ENCODE measurements at regions not wholly inside any gene's neighbourhood (a gene's known extent, or its start where the extent isn't known, plus 50 kb on each side); places are given as distances from the start of the nearest gene placed in this dataset.

- Histone ChIP-seq H3K36me3 (ENCODE audit: control insufficient read depth, insufficient read depth, low read length) (no peaks in the 10 kb centered on the region), H3K9me3 (replicated peaks; ENCODE audit: control insufficient read depth, low read depth, low read length) (peaks cover 11% of the 10 kb centered on the region), H3K4me1 (ENCODE audit: control insufficient read depth, insufficient read depth, low read length) (no peaks in the 10 kb centered on the region), H3K27me3 (ENCODE audit: control insufficient read depth, insufficient read depth, low read length) (no peaks in the 10 kb centered on the region), H3K27ac (ENCODE audit: low read length) (no peak overlapping the region), H3K4me3 (ENCODE audit: low read length) (no peak overlapping the region)
- no peak for DNase-seq
- 80% methylated on average over 1 of the region's 3 CpGs for WGBS (ENCODE audit: insufficient coverage)
Observed at GRCh38 chr6:4703382-4703781, 72.8 kb upstream of the CDYL start.

GRCh38 chr6:4698901-4699659 is 77.1 kb upstream of the CDYL start:
- Histone ChIP-seq H3K27me3 (ENCODE audit: control insufficient read depth, insufficient read depth, low read length) (no peaks in the 10 kb centered on the region), H3K4me1 (ENCODE audit: control insufficient read depth, insufficient read depth, low read length) (no peaks in the 10 kb centered on the region), H3K27ac (ENCODE audit: low read length) (no peak overlapping the region), H3K36me3 (ENCODE audit: control insufficient read depth, insufficient read depth, low read length) (no peaks in the 10 kb centered on the region), H3K9me3 (replicated peaks; ENCODE audit: control insufficient read depth, low read depth, low read length) (no peaks in the 10 kb centered on the region), H3K4me3 (ENCODE audit: low read length) (no peak overlapping the region)
- no peak for DNase-seq
- no CpG with 5 or more reads among the region's 3 CpGs for WGBS (ENCODE audit: insufficient coverage)

- no peaks in the 10 kb centered on the region for H3K36me3 ChIP-seq (ENCODE audit: control insufficient read depth, insufficient read depth, low read length)
- H3K4me1 ChIP-seq (ENCODE audit: control insufficient read depth, insufficient read depth, low read length) = no peaks in the 10 kb centered on the region
Observed at GRCh38 chr6:4693173-4693970, 82.8 kb upstream of the CDYL start.

GRCh38 chr6:4692664-4693063 is 83.5 kb upstream of the CDYL start:
- Histone ChIP-seq H3K4me1 (ENCODE audit: control insufficient read depth, insufficient read depth, low read length) (no peaks in the 10 kb centered on the region), H3K4me3 (ENCODE audit: low read length) (no peak overlapping the region), H3K9me3 (replicated peaks; ENCODE audit: control insufficient read depth, low read depth, low read length) (peaks cover 6% of the 10 kb centered on the region), H3K36me3 (ENCODE audit: control insufficient read depth, insufficient read depth, low read length) (no peaks in the 10 kb centered on the region), H3K27me3 (ENCODE audit: control insufficient read depth, insufficient read depth, low read length) (no peaks in the 10 kb centered on the region), H3K27ac (ENCODE audit: low read length) (no peak overlapping the region)
- WGBS (ENCODE audit: insufficient coverage) = no CpG with 5 or more reads among the region's 3 CpGs
- DNase-seq = no peak

More at GRCh38 chr6:4693173-4693970, 82.8 kb upstream of the CDYL start:
- WGBS (ENCODE audit: insufficient coverage) = 0% methylated on average over 1 of the region's 4 CpGs
- Histone ChIP-seq H3K4me3 (ENCODE audit: low read length) (no peak overlapping the region), H3K27me3 (ENCODE audit: control insufficient read depth, insufficient read depth, low read length) (no peaks in the 10 kb centered on the region), H3K9me3 (replicated peaks; ENCODE audit: control insufficient read depth, low read depth, low read length) (peaks cover 6% of the 10 kb centered on the region), H3K27ac (ENCODE audit: low read length) (no peak overlapping the region)
- peak; percentile 35 for DNase-seq

- Histone ChIP-seq H3K27ac (ENCODE audit: low read length) (no peak overlapping the region), H3K36me3 (ENCODE audit: control insufficient read depth, insufficient read depth, low read length) (no peaks in the 10 kb centered on the region), H3K4me1 (ENCODE audit: control insufficient read depth, insufficient read depth, low read length) (no peaks in the 10 kb centered on the region), H3K27me3 (ENCODE audit: control insufficient read depth, insufficient read depth, low read length) (peaks cover 2% of the 10 kb centered on the region), H3K4me3 (ENCODE audit: low read length) (no peak overlapping the region), H3K9me3 (replicated peaks; ENCODE audit: control insufficient read depth, low read depth, low read length) (peaks cover 6% of the 10 kb centered on the region)
- no peak for DNase-seq
- WGBS (ENCODE audit: insufficient coverage) = 96% methylated on average over 3 of the region's 14 CpGs
Observed at GRCh38 chr6:4687989-4688947, 87.9 kb upstream of the CDYL start.

- DNase-seq = no peak
- Histone ChIP-seq H3K27me3 (ENCODE audit: control insufficient read depth, insufficient read depth, low read length) (peaks cover 2% of the 10 kb centered on the region), H3K4me1 (ENCODE audit: control insufficient read depth, insufficient read depth, low read length) (no peaks in the 10 kb centered on the region), H3K36me3 (ENCODE audit: control insufficient read depth, insufficient read depth, low read length) (no peaks in the 10 kb centered on the region), H3K4me3 (ENCODE audit: low read length) (no peak overlapping the region), H3K27ac (ENCODE audit: low read length) (no peak overlapping the region), H3K9me3 (replicated peaks; ENCODE audit: control insufficient read depth, low read depth, low read length) (peaks cover 2% of the 10 kb centered on the region)
Observed at GRCh38 chr6:4687656-4687988, 88.6 kb upstream of the CDYL start.

- H3K27ac ChIP-seq (ENCODE audit: low read length) = no peak overlapping the region
- DNase-seq = no peak
- no peaks in the 10 kb centered on the region for H3K9me3 ChIP-seq (replicated peaks; ENCODE audit: control insufficient read depth, low read depth, low read length)
- H3K27me3 ChIP-seq (ENCODE audit: control insufficient read depth, insufficient read depth, low read length) = peaks cover 2% of the 10 kb centered on the region
- no peak overlapping the region for H3K4me3 ChIP-seq (ENCODE audit: low read length)
- WGBS (ENCODE audit: insufficient coverage) = 56% methylated on average over 2 of the region's 10 CpGs
- no peaks in the 10 kb centered on the region for H3K36me3 ChIP-seq (ENCODE audit: control insufficient read depth, insufficient read depth, low read length)
- no peaks in the 10 kb centered on the region for H3K4me1 ChIP-seq (ENCODE audit: control insufficient read depth, insufficient read depth, low read length)
Observed at GRCh38 chr6:4682431-4683097, 93.6 kb upstream of the CDYL start.

- 69% methylated on average over 2 of the region's 7 CpGs for WGBS (ENCODE audit: insufficient coverage)
- Histone ChIP-seq H3K27ac (ENCODE audit: low read length) (no peak overlapping the region), H3K9me3 (replicated peaks; ENCODE audit: control insufficient read depth, low read depth, low read length) (no peaks in the 10 kb centered on the region), H3K4me1 (ENCODE audit: control insufficient read depth, insufficient read depth, low read length) (no peaks in the 10 kb centered on the region), H3K4me3 (ENCODE audit: low read length) (no peak overlapping the region), H3K27me3 (ENCODE audit: control insufficient read depth, insufficient read depth, low read length) (no peaks in the 10 kb centered on the region), H3K36me3 (ENCODE audit: control insufficient read depth, insufficient read depth, low read length) (no peaks in the 10 kb centered on the region)
- DNase-seq = no peak
Observed at GRCh38 chr6:4678506-4679300, 97.5 kb upstream of the CDYL start.

GRCh38 chr6:4677751-4678065 is 98.5 kb upstream of the CDYL start:
- Histone ChIP-seq H3K36me3 (ENCODE audit: control insufficient read depth, insufficient read depth, low read length) (no peaks in the 10 kb centered on the region), H3K27me3 (ENCODE audit: control insufficient read depth, insufficient read depth, low read length) (no peaks in the 10 kb centered on the region), H3K27ac (ENCODE audit: low read length) (no peak overlapping the region), H3K4me1 (ENCODE audit: control insufficient read depth, insufficient read depth, low read length) (no peaks in the 10 kb centered on the region), H3K4me3 (ENCODE audit: low read length) (no peak overlapping the region), H3K9me3 (replicated peaks; ENCODE audit: control insufficient read depth, low read depth, low read length) (no peaks in the 10 kb centered on the region)
- WGBS (ENCODE audit: insufficient coverage) = 100% methylated on average over 2 of the region's 4 CpGs
- no peak for DNase-seq
